ENCODE measurements at regions not wholly inside any gene's neighbourhood (a gene's known extent, or its start where the extent isn't known, plus 50 kb on each side); places are given as distances from the start of the nearest gene placed in this dataset.
"Not testable (repeated sequence)": the region's sequence is repeated elsewhere in the genome, so short reads cannot be mapped to it uniquely, and the experiment has no call there.

DNA sequence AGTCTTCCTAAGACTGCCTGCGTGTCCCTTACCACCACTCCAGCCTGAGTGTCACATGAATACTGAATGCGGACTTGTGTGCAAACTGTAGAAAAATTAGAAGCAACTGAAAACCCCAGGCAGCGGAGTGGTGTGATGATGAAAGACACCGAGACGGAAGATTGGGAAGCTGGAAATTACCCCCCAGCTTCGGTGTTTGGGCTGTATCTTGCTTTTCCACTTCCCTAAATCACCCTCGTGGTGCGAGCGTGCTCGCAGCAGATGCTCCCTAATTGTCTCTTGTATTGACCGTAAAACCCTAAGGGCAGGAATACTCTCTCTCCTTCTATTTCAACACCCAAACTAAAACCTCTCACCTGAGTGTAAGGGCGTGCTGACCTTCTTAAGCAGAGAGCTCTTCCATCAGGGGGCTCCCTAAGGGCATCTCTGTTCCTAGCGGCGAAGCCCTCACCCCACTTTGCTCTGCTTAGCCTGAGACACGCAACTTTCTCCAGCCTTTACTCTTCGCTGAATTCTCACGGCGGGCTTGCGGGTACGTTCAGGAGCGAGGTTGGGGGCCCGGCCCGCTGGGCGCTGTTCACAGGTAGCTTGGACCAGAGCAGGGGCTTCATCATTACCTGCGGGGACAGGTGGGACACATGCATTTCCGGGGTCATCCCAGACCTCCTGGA lies 62.4 kb downstream of the CRYBB2 start:
- Mint-ChIP-seq H3K4me3 (ENCODE audit: low read depth) (no peak overlapping the region), H3K36me3 (ENCODE audit: low read depth) (no peaks in the 10 kb centered on the region), H3K27ac (no peak overlapping the region), H3K9me3 (no peaks in the 10 kb centered on the region), H3K27me3 (ENCODE audit: low read depth) (peaks cover 60% of the 10 kb centered on the region), H3K4me1 (ENCODE audit: low read depth) (peaks cover 5% of the 10 kb centered on the region)
- no peak for DNase-seq (ENCODE audit: low spot score)
- intact Hi-C loops (cut with micrococcal nuclease): no loop called here

DNA sequence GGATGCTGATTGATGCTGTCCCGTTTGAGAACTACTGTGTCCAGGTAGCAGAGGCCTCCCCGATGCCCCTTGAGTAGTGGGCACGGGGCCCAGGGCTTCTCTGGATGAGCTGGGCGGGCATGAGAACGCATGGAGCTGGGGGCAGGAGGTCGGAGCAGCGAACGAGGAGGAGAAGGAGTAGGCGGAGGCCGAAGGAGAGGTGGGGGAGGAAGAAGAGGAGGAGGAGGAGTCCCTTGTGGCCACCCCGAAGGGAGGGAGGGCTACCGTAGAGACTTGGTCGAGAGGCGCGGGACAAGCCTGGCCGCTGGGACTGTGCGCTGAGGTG lies 62.9 kb downstream of the CRYBB2 start:
- Mint-ChIP-seq H3K4me3 (ENCODE audit: low read depth) (peak overlapping the region; percentile 56), H3K36me3 (ENCODE audit: low read depth) (no peaks in the 10 kb centered on the region), H3K4me1 (ENCODE audit: low read depth) (peaks cover 5% of the 10 kb centered on the region), H3K27ac (no peak overlapping the region), H3K27me3 (ENCODE audit: low read depth) (peaks cover 61% of the 10 kb centered on the region), H3K9me3 (no peaks in the 10 kb centered on the region)
- no peak for DNase-seq (ENCODE audit: low spot score)
- intact Hi-C loops (cut with micrococcal nuclease): no loop called here

DNA sequence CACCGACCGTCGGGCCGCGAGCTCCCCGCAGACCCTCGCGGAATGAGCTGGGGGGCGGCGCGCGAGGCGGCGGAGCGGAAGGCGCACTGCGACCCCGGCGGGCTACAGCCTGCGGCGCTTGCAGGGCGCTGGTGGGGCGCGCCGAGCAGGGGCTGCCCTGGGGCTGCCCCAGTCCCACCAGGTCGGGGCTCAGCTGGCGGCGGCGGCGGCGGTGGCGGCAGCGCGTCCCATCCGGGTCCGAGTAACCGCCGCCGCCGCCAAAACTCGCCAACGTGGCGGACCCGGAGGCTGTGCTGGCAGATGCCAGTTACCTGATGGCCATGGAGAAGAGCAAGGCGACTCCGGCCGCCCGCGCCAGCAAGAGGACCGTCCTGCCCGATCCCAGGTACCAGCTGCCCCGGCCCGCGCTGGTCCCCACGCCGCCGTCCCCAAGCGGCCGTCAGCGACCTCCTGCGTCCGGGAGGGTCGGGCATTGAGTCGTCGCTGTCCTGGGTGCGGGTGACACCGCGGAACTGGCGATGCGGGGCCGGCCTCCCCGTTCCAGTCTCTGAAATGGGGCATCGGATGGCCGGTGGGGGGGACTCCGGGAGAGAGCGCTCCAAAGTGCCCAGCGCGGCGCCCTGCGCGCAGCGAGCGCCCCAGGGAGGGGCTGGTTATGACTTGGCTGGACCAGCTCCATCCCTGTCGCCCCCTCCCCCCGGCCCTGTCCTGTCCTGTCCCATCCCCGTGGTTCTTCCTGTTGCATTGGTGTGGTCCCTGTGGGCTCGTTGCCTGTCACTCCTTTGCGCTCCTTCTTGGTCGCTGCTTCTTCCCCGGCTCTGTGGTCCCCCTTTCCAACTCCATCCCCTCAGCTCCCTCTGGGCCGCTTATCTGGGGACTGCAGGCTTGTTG lies 63.5 kb downstream of the CRYBB2 start:
- DNase-seq (ENCODE audit: low spot score): no peak
- Mint-ChIP-seq H3K27me3 (ENCODE audit: low read depth) (peaks cover 61% of the 10 kb centered on the region), H3K4me3 (ENCODE audit: low read depth) (no peak overlapping the region), H3K4me1 (ENCODE audit: low read depth) (peaks cover 5% of the 10 kb centered on the region), H3K36me3 (ENCODE audit: low read depth) (no peaks in the 10 kb centered on the region), H3K27ac (no peak overlapping the region), H3K9me3 (no peaks in the 10 kb centered on the region)
- intact Hi-C loops (cut with micrococcal nuclease): no loop called here

DNA sequence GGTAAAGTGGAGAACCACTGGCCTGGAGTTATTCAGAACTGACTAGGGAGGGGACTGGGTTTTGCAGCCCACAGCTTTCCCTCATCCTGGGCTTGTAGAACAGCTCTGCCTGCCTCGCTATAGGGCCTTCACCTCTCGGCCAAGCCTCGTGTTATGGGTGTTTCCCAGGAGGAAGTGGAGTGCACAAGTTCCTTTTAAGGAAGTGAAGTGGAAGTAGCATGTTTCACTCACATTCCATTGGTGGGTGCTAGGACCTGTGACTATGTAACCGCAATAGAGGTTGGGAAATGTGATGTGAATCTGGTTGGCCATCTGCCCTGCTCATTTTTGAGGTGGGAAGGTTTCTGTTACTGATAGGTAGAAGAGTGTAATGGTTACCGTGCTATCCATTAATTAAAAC lies 69.0 kb downstream of the CRYBB2 start:
- H3K36me3 Mint-ChIP-seq (ENCODE audit: low read depth); H3K4me3 Mint-ChIP-seq (ENCODE audit: low read depth); H3K4me1 Mint-ChIP-seq (ENCODE audit: low read depth); intact Hi-C loops (cut with micrococcal nuclease); H3K27ac Mint-ChIP-seq; DNase-seq (ENCODE audit: low spot score); H3K9me3 Mint-ChIP-seq: not testable (repeated sequence)
- H3K27me3 Mint-ChIP-seq (ENCODE audit: low read depth): peaks cover 29% of the 10 kb centered on the region

DNA sequence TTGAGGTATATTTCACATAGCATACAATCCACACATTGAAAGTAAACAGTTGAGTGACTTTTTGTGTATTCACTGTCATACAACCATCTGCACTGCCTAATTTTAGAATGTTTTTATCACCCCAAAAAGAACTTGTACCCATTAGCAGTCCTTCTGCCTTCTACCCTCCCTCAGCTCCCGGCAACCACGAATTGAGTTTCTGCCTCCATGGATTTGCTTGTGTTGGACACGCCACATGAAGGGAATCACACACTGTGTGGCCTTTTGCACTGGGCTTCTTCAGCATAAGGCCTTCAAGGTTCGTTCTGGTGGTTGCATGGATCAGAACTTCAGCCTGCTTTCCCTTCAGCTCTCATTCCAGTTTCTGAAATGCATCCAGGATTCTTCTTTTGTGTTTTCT lies 82.5 kb downstream of the CRYBB2 start:
- H3K27ac Mint-ChIP-seq; H3K36me3 Mint-ChIP-seq (ENCODE audit: low read depth); H3K9me3 Mint-ChIP-seq; H3K4me3 Mint-ChIP-seq (ENCODE audit: low read depth); DNase-seq (ENCODE audit: low spot score); H3K4me1 Mint-ChIP-seq (ENCODE audit: low read depth); intact Hi-C loops (cut with micrococcal nuclease): not testable (repeated sequence)
- H3K27me3 Mint-ChIP-seq (ENCODE audit: low read depth): peaks cover 16% of the 10 kb centered on the region

DNA sequence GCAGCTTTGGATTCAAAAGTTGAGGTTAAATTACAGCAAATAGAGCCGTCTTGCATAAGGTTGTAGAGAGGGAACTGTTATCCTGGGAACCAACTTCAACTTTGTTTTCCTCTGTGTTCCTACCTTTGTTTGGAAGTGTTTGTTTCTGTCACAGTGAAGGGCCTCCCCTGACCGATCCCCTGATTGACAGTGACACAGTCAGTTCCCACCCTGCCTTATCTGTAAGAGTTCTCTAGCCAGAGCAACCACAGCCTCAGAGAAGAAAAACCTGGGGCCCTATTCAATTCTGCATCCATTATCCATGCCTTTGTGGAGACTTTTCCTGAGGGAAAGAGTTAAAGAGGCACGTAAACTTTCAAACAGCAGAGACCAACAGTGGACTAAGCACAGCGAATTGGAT lies 90.1 kb downstream of the CRYBB2 start:
- H3K9me3 Mint-ChIP-seq; H3K36me3 Mint-ChIP-seq (ENCODE audit: low read depth); H3K27ac Mint-ChIP-seq; H3K4me3 Mint-ChIP-seq (ENCODE audit: low read depth); H3K4me1 Mint-ChIP-seq (ENCODE audit: low read depth); DNase-seq (ENCODE audit: low spot score); intact Hi-C loops (cut with micrococcal nuclease): not testable (repeated sequence)
- peaks cover 24% of the 10 kb centered on the region for H3K27me3 Mint-ChIP-seq (ENCODE audit: low read depth)

DNA sequence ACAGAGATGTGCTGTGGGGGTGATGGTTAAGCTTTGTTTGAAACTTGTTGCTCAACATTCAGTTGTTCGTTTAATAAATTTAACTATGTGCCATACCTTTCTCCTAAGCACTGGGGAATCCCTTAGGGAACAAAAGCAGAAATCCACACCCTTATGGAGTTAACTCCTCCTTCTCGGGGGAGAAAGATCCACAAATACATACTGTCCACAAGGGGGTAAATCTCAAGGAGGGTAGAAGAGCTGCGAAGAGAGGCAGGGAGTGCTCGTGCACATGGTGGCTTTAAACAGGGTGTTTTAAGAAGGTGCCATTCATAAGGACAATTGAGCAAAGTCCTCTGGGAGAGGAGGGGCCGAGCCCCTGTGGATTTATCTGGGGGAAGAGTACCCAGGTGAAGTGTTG lies 92.5 kb downstream of the CRYBB2 start:
- H3K27ac Mint-ChIP-seq; H3K4me1 Mint-ChIP-seq (ENCODE audit: low read depth); H3K36me3 Mint-ChIP-seq (ENCODE audit: low read depth); intact Hi-C loops (cut with micrococcal nuclease); DNase-seq (ENCODE audit: low spot score); H3K4me3 Mint-ChIP-seq (ENCODE audit: low read depth); H3K9me3 Mint-ChIP-seq: not testable (repeated sequence)
- H3K27me3 Mint-ChIP-seq (ENCODE audit: low read depth): peaks cover 24% of the 10 kb centered on the region

DNA sequence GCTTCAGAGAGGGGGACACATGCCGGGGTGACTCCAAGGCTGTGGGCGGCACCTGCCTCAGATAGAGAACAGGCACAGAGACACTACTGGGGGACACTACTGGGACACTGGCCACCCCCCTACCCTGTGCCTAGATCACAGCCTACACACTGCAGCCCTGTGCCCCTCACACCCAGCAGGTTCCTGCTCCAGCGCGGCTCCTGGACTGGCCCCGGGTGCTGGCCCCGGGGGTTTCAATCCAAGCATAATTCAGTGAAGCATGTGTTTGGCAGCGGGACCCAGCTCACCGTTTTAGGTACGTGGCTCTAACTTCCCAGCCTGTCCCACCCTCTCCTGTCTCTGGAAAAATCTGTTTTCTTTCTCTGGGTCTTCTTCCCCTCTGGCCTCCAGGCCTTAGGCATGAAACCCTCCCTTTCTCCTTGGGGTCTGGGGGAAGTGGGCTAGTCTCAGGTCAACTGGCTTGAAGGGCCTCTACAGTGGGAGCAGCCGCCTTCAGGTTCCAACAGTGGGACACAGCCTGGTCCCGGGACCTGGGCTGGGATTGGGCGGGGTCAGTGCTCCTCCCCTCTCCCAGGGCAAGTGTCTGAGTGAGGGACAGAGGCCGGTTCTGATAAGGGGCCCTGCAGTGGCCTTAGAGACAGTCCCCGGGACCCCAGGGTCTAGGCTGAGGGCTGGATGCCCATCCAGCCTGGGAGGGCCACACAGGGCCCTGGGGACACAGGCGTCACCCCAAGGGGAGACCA lies 98.8 kb downstream of the CRYBB2 start:
- H3K4me1 Mint-ChIP-seq (ENCODE audit: low read depth): no peaks in the 10 kb centered on the region
- intact Hi-C loops (cut with micrococcal nuclease): no loop called here

DNA sequence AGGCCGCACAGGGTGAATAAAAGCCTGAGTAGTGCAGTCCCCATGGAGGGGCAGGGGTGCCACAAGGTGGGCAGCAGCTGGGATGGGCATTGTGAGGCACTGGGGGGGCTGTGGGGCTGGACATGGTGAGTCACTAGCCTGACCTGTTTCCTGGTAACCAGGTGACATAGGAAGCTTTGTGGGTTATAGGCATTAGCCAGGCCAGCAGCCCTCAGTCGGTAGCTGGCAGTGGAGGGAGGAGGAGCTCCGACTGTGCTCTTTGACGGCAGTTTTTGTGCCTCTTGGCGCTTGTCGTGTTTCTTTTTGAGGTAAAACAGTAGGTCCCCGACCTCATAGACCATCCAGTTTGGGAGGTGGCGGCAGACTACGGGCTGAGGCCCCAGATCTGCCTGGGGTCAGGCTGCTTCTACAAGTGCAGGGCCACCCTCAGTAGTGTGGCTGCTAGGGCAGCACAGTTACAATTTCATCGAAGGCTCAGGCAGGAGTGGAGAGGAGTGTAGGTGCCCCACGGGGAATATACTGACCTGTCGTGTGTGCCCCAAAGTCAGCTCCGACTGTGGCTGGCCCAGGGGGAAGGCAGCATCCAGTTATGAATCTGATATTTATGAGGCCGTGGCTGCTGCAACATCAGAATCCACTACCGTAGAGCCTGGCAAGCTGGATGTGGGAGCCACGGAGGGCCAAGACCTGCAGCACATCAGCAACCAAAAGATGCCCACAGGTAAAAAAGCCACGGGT lies 107.7 kb downstream of the CRYBB2 start:
- Mint-ChIP-seq H3K4me1 (ENCODE audit: low read depth) (peaks cover 2% of the 10 kb centered on the region), H3K9me3 (no peaks in the 10 kb centered on the region), H3K27me3 (ENCODE audit: low read depth) (peaks cover 4% of the 10 kb centered on the region), H3K4me3 (ENCODE audit: low read depth) (no peak overlapping the region), H3K27ac (no peak overlapping the region), H3K36me3 (ENCODE audit: low read depth) (no peaks in the 10 kb centered on the region)
- no peak for DNase-seq (ENCODE audit: low spot score)
- intact Hi-C loops (cut with micrococcal nuclease): no loop called here

More for the DNA sequence above, 98.8 kb downstream of the CRYBB2 start:
- Mint-ChIP-seq H3K27me3 (ENCODE audit: low read depth) (no peaks in the 10 kb centered on the region), H3K36me3 (ENCODE audit: low read depth) (no peaks in the 10 kb centered on the region), H3K9me3 (no peaks in the 10 kb centered on the region), H3K4me3 (ENCODE audit: low read depth) (no peak overlapping the region), H3K27ac (no peak overlapping the region)
- DNase-seq (ENCODE audit: low spot score): no peak

DNA sequence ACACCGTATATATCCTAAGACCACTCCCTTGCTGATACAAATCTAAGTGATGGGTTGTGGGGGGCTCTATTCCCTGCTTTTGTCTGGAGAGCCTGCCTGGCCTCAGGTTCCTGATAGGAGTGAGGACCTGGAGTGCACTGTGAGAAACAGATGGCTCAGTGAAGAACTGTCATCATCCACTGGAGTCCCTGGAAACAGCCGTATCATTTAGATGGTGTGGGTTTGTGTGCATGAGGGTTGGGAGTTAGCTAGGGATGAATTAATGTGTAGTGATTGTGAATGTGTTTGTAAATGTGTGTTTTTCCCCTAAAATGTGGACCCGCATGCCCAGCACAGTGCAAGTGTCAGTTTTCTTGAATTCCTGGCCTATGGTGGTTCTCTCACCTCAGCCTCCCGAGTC lies 111.6 kb downstream of the CRYBB2 start:
- Mint-ChIP-seq H3K4me3 (ENCODE audit: low read depth) (no peak overlapping the region), H3K27me3 (ENCODE audit: low read depth) (no peaks in the 10 kb centered on the region), H3K27ac (no peak overlapping the region), H3K4me1 (ENCODE audit: low read depth) (peaks cover 7% of the 10 kb centered on the region), H3K36me3 (ENCODE audit: low read depth) (no peaks in the 10 kb centered on the region), H3K9me3 (no peaks in the 10 kb centered on the region)
- no peak for DNase-seq (ENCODE audit: low spot score)
- intact Hi-C loops (cut with micrococcal nuclease): no loop called here

DNA sequence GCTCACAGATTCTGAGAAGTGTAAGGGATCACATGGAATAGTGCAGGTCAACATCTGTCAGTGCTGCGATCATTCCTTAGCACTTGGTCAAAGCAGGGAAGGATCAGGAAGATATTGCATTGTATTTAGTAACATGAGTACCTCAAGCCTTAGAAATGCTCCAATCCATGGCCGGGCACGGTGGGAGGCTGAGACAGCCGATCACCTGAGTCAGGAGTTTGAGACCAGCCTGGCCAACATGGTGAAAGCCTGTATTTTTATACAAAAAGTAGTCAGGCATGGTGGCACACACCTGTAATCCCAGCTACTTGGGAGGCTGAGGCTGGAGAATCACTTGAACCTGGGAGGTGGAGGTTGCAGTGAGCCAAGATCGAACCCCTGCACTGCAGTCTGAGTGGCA lies 112.5 kb downstream of the CRYBB2 start:
- H3K4me3 Mint-ChIP-seq (ENCODE audit: low read depth); H3K27ac Mint-ChIP-seq; H3K9me3 Mint-ChIP-seq; H3K36me3 Mint-ChIP-seq (ENCODE audit: low read depth); H3K27me3 Mint-ChIP-seq (ENCODE audit: low read depth); H3K4me1 Mint-ChIP-seq (ENCODE audit: low read depth); DNase-seq (ENCODE audit: low spot score); intact Hi-C loops (cut with micrococcal nuclease): not testable (repeated sequence)

DNA sequence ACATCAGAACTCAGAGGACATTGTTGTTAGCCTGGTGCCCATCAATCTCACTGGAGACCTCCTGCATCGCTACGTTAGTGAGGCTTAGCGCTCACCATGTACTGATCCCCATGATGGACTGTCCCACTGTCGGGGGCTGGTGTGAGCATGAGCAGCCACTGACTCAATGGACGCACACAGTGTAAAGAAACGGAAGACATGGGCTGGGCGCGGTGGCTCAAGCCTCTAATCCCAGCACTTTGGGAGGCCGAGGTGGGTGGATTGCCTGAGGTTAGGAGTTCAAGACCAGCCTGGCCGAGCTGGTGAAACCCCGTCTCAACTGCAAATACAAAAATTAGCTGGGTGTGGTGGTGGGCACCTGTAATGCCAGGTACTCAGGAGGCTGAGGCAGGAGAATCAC lies 112.9 kb downstream of the CRYBB2 start:
- Mint-ChIP-seq H3K27me3 (ENCODE audit: low read depth) (no peaks in the 10 kb centered on the region), H3K36me3 (ENCODE audit: low read depth) (no peaks in the 10 kb centered on the region), H3K4me1 (ENCODE audit: low read depth) (peaks cover 7% of the 10 kb centered on the region), H3K4me3 (ENCODE audit: low read depth) (no peak overlapping the region), H3K27ac (no peak overlapping the region), H3K9me3 (no peaks in the 10 kb centered on the region)
- DNase-seq (ENCODE audit: low spot score): no peak
- intact Hi-C loops (cut with micrococcal nuclease): no loop called here
